Transverse colon (tissue), 4 donors: ENCODE measurements at regions not wholly inside any gene's neighbourhood (a gene's known extent, or its start where the extent isn't known, plus 50 kb on each side); places are given as distances from the start of the nearest gene placed in this dataset.

Experiments used
- DNase-seq: peaks from one replicate; pipeline ENCODE4 v3.0.0-alpha.2; 2019
- H3K27ac ChIP-seq, 4 donors: fragments of 200-600 bp; sonication (generic); 2 replicates each; pipeline ENCODE4 v1.5.1; 2016 to 2018; ENCODE audit warnings: inconsistent platforms in 4 of 4
- H3K27me3 ChIP-seq: fragments of 200-600 bp; sonication (generic); 2 replicates; pipeline ENCODE4 v1.5.1; 2017; ENCODE audit warnings: inconsistent platforms
- H3K36me3 ChIP-seq, 4 donors: fragments of 200-600 bp; sonication (generic); 2 replicates each; pipeline ENCODE4 v1.5.1; 2017 to 2019; ENCODE audit warnings: inconsistent platforms in 4 of 4
- H3K4me1 ChIP-seq, 4 donors: fragments of 200-600 bp; sonication (generic); 2 replicates each; pipeline ENCODE4 v1.5.1; 2017 to 2020; ENCODE audit warnings: inconsistent platforms in 4 of 4
- H3K4me3 ChIP-seq, 4 donors: fragments of 200-600 bp; sonication (generic); 1 replicate in 1 of 4; 2 replicates in 3 of 4; pipeline versions ENCODE4 v1.5.1 to v1.6.1; 2017 to 2019; ENCODE audit warnings: inconsistent platforms in 4 of 4
- H3K9me3 ChIP-seq, 2 donors: fragments of 200-600 bp; sonication (generic); 2 replicates each; pipeline ENCODE4 v1.5.1; 2017 to 2019; ENCODE audit warnings: inconsistent platforms in 2 of 2
- EP300 ChIP-seq: sonication (generic); formaldehyde crosslinking; IDR thresholded peaks from one replicate; pipeline ENCODE4 v1.6.1; 2017; ENCODE audit warnings: antibody characterized with exemption, low read depth
- POLR2A ChIP-seq: fragments of 450-650 bp; IDR thresholded peaks from one replicate; pipeline ENCODE4 v1.6.1; 2016; ENCODE audit warnings: antibody characterized with exemption, mild to moderate bottlenecking, moderate library complexity
- POLR2AphosphoS5 ChIP-seq, 3 donors: sonication (generic); formaldehyde crosslinking; IDR thresholded peaks; one replicate each; pipeline ENCODE4 v1.6.1; 2016; ENCODE audit warnings: antibody characterized with exemption in 3 of 3
- WGBS, 2 donors: methylation state at CpG; one replicate each; pipeline ENCODE4 v1.1.5; 2018; ENCODE audit warnings: low coverage in 1 of 2; 5-methylcytosine and 5-hydroxymethylcytosine counted together
- in situ Hi-C, 4 donors: fragments of 200-750 bp; cut with MboI; loops; one replicate each; pipeline versions ENCODE4 v1.15.0 to v1.15.1; 2017; ENCODE audit warnings: low sequenced_read_pairs in 3 of 4, low pct_ligation_motif_present in 1 of 4, low pct_unique_long_range_greater_than_20kb in 1 of 4
- intact Hi-C: fragments of 100-400 bp; cut with DNase I; formaldehyde crosslinking; loops from one replicate; pipeline ENCODE4 v1.15.1; 2023; ENCODE audit warnings: low total_unique reads
- TF ChIP-seq, protein P1 (sequence below), 5 experiments: fragments of 200-600 bp in 3 of 5; fragments of 450-650 bp in 2 of 5; sonication (generic) in 3 of 5; IDR thresholded peaks; 1 replicate in 2 of 5; 2 replicates in 3 of 5; pipeline ENCODE4 v1.5.1; 2016 to 2017; ENCODE audit warnings: antibody characterized with exemption in 5 of 5, inconsistent platforms in 3 of 5, mild to moderate bottlenecking in 2 of 5, moderate library complexity in 1 of 5

GRCh38 chr14:85978582-85979250, 448.8 kb downstream of the FLRT2 start:
- Histone ChIP-seq H3K27ac (no peak overlapping the region), H3K9me3 (no peaks in the 10 kb centered on the region), H3K36me3 (no peaks in the 10 kb centered on the region), H3K4me1 (no peaks in the 10 kb centered on the region), H3K27me3 (no peaks in the 10 kb centered on the region), H3K4me3 (no peak overlapping the region)
- intact Hi-C loops, result no loop called here
- no peak for DNase-seq
- in situ Hi-C loops, result no loop called here
- WGBS, 2 donors, result 67 to 80% methylated on average over 1 of the region's 1 CpG
- TF ChIP-seq, protein P1, sequence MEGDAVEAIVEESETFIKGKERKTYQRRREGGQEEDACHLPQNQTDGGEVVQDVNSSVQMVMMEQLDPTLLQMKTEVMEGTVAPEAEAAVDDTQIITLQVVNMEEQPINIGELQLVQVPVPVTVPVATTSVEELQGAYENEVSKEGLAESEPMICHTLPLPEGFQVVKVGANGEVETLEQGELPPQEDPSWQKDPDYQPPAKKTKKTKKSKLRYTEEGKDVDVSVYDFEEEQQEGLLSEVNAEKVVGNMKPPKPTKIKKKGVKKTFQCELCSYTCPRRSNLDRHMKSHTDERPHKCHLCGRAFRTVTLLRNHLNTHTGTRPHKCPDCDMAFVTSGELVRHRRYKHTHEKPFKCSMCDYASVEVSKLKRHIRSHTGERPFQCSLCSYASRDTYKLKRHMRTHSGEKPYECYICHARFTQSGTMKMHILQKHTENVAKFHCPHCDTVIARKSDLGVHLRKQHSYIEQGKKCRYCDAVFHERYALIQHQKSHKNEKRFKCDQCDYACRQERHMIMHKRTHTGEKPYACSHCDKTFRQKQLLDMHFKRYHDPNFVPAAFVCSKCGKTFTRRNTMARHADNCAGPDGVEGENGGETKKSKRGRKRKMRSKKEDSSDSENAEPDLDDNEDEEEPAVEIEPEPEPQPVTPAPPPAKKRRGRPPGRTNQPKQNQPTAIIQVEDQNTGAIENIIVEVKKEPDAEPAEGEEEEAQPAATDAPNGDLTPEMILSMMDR (IDR thresholded peaks at IDR 0.05), result no peak
- no peak for TF ChIP-seq EP300
- no peak for TF ChIP-seq POLR2A
- TF ChIP-seq POLR2AphosphoS5 (IDR thresholded peaks at IDR 0.05), result no peak

DNA sequence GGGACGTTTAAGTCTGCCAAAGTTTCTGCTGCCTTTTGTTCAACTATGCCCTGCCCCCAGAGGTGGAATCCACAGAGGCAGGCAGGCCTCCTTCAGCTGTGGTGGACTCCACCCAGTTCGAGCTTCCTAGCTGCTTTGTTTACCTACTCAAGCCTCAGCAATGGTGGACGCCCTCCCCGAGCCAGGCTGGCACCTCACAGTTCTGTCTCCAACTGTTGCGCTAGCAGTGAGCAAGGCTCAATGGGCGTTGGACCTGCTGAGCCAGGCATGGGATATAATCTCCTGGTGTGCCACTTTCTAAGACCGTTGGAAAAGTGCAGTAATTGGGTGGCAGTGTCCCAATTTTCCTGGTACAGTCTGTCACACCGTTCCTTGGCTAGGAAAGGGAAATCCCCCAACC, 444.7 kb downstream of the FLRT2 start:
- no peaks in the 10 kb centered on the region for H3K36me3 ChIP-seq

DNA sequence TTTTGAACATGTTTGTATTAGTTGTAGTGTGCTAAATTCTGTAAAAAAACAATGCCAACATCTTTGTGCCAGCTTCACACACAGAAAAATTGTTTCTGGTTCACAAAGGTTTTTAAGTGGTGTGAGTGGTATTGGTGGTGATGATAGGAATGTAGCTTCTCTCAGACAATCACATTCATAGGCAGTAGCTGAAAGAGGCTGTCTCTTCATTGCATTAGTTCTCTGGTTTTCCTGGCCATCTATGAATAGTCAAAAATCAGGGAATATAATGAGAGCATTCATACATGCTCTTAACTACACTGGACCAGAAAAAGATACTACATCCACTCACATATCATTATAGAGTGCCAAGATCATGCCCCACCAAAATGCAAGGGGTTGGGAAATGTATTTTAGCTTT, 433.5 kb downstream of the FLRT2 start:
- Histone ChIP-seq H3K27me3 (no peaks in the 10 kb centered on the region), H3K36me3 (no peaks in the 10 kb centered on the region), H3K4me3 (no peak overlapping the region), H3K27ac (no peak overlapping the region), H3K9me3 (no peaks in the 10 kb centered on the region), H3K4me1 (no peaks in the 10 kb centered on the region)
- no peak for DNase-seq
- in situ Hi-C loops (no loop called here), intact Hi-C loops (no loop called here)
- TF ChIP-seq POLR2AphosphoS5 (IDR thresholded peaks at IDR 0.05), result no peak
- no peak for TF ChIP-seq POLR2A
- TF ChIP-seq, protein P1 (IDR thresholded peaks at IDR 0.05), result no peak
- TF ChIP-seq EP300, result no peak

More for the DNA sequence above, 444.7 kb downstream of the FLRT2 start:
- Histone ChIP-seq H3K4me1 (no peaks in the 10 kb centered on the region), H3K27ac (no peak overlapping the region), H3K27me3 (no peaks in the 10 kb centered on the region), H3K9me3 (no peaks in the 10 kb centered on the region), H3K4me3 (no peak overlapping the region)
- 78% methylated on average over 8 of the region's 8 CpGs; no CpG with 5 or more reads in 1 of the 2 donors for whole genome bisulfite sequencing, 2 donors
- TF ChIP-seq EP300 (no peak), POLR2A (no peak), POLR2AphosphoS5 (IDR thresholded peaks at IDR 0.05) (no peak)
- TF ChIP-seq, protein P1 (IDR thresholded peaks at IDR 0.05), result no peak
- in situ Hi-C loops, result no loop called here
- DNase-seq, result no peak
- intact Hi-C loops, result no loop called here

GRCh38 chr14:85960756-85961155, 430.8 kb downstream of the FLRT2 start:
- Histone ChIP-seq H3K4me1 (no peaks in the 10 kb centered on the region), H3K9me3 (no peaks in the 10 kb centered on the region), H3K27me3 (no peaks in the 10 kb centered on the region), H3K27ac (no peak overlapping the region), H3K4me3 (no peak overlapping the region), H3K36me3 (no peaks in the 10 kb centered on the region)
- DNase-seq, result no peak
- WGBS, 2 donors, result 35 to 67% methylated on average over 2 of the region's 2 CpGs
- in situ Hi-C loops (no loop called here), intact Hi-C loops (no loop called here)
- TF ChIP-seq POLR2A (no peak), POLR2AphosphoS5 (IDR thresholded peaks at IDR 0.05) (no peak), EP300 (no peak)
- TF ChIP-seq, protein P1 (IDR thresholded peaks at IDR 0.05), result no peak
